ENCODE measurements at regions not wholly inside any gene's neighbourhood (a gene's known extent, or its start where the extent isn't known, plus 50 kb on each side); places are given as distances from the start of the nearest gene placed in this dataset.

DNA sequence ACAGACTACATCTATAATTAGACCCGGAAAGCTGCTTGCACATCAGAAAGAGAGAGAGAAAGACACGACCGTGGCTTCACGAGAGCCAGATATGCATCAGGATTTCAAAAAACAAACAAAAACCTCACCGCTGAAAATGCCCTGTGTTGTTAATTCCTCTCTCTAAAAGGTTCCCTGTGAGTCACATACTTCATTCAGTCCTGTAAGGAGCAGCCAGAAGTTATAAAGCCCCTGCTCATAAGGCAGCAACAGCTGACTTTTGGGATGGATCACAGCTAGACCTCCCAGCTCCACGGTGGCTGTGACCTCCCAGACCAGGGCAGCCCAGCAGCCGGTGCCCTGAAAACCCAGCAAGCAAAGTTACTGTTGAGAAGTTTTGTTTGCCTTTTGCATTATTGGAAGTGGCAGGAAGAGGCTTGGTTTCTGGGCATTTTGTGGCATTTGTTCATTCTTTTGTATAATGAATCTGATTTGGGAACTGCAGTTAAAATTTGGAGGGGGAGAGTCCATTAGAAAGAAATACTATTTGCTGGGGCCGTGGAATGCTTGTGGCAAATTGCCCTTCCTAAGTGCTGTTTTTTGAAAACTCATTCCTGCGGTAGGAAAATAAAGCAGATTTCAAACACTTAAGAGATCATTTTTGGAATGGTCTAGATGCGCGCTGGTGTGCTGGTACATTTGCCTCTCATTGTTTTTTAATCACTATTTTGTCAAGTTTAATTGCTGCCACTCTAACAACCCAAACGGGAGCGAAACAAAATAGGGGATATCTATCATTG, 520.4 kb downstream of the BCOR start:
- no peak for DNase-seq (ENCODE audit: low spot score)
- Histone ChIP-seq H3K27ac (no peak overlapping the region), H3K4me3 (no peak overlapping the region)
- TF ChIP-seq, protein P1, sequence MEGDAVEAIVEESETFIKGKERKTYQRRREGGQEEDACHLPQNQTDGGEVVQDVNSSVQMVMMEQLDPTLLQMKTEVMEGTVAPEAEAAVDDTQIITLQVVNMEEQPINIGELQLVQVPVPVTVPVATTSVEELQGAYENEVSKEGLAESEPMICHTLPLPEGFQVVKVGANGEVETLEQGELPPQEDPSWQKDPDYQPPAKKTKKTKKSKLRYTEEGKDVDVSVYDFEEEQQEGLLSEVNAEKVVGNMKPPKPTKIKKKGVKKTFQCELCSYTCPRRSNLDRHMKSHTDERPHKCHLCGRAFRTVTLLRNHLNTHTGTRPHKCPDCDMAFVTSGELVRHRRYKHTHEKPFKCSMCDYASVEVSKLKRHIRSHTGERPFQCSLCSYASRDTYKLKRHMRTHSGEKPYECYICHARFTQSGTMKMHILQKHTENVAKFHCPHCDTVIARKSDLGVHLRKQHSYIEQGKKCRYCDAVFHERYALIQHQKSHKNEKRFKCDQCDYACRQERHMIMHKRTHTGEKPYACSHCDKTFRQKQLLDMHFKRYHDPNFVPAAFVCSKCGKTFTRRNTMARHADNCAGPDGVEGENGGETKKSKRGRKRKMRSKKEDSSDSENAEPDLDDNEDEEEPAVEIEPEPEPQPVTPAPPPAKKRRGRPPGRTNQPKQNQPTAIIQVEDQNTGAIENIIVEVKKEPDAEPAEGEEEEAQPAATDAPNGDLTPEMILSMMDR (IDR thresholded peaks at IDR 0.05), result no peak

DNA sequence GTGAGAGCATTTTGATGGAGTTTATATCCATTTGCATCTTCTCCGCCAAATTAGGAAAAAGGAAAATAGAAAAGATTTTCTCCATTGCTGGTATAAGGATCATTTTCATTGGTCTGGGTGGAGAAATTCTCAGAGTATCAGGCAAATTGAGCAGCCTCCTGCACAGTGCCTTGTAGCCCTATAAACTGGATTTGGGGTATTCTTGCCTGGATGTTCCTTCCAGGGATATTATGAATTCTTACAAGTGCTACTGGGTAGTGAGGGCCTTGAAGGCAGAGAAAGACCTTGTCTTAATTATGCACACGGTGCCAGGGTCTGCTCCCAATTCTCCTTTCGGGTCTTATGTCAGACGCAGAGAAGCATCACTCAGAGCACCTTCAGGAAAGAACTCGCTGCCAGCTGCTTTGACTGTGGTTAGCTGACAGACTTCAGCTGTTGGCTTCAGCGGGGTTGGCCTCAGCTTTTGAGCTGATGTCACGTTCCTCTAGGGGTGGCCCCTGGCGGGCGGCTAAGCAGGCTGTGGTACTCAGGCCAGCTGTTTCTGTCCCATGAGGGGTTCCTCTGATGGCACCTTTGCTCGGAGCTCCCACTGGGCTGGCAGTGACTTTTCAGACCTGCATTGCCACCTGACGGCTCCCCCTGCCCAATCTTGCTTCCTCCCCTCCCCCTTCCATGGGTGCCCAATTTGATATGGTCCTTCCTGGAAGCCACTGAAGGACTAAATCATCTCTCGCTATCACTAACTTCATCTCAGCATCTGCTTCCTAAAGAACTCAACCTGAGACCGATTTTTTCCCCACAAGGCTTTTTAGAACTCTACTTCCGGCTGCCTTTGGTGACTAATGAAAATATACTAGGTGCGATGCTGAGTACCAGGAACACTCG, 519.5 kb downstream of the BCOR start:
- Histone ChIP-seq H3K27ac (no peak overlapping the region), H3K4me3 (no peak overlapping the region)
- TF ChIP-seq, protein P1 (IDR thresholded peaks at IDR 0.05), result no peak
- no peak for DNase-seq (ENCODE audit: low spot score)

DNA sequence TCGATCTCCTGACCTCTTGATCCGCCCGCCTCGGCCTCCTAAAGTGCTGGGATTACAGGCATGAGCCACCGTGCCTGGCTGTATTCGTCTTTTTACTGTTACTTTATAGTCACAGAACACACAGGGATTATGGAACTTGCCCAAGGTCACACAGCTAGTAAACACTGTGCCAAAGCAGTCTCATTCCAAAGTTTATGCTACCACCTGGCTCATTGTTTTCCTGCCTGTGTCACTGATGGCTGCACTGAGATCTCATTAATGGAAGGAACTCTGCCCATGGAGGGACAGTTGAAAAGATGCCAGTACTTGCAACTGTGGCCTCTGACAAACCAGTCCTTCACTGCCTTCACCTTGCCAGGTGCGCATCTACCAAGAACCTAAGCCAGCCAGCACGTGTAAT, 517.7 kb downstream of the BCOR start:
- Histone ChIP-seq H3K27ac (no peak overlapping the region), H3K4me3 (no peak overlapping the region)
- DNase-seq (ENCODE audit: low spot score), result no peak
- TF ChIP-seq, protein P1 (IDR thresholded peaks at IDR 0.05), result no peak

DNA sequence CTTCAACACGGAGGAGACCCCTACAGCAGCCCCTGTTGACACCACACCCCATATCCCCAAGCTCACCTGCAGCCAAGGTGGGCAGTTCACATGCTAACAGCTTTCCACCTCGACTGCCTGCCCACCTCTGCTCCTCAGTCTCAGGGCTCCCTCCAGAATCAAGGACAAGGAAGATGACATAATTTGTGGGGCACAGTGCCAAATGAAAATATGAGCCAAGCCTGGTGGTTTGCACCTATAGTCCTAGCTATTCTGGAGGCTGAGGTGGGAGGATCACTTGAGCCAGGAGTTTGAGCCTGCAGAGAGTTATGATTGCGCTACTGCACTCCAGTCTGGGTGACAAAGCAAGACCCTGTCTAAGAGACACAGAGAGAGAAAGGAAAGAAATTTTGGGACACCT, 516.3 kb downstream of the BCOR start:
- TF ChIP-seq, protein P1 (IDR thresholded peaks at IDR 0.05), result no peak
- H3K4me3 ChIP-seq, result no peak overlapping the region
- DNase-seq (ENCODE audit: low spot score), result no peak
- H3K27ac ChIP-seq, result no peak overlapping the region

DNA sequence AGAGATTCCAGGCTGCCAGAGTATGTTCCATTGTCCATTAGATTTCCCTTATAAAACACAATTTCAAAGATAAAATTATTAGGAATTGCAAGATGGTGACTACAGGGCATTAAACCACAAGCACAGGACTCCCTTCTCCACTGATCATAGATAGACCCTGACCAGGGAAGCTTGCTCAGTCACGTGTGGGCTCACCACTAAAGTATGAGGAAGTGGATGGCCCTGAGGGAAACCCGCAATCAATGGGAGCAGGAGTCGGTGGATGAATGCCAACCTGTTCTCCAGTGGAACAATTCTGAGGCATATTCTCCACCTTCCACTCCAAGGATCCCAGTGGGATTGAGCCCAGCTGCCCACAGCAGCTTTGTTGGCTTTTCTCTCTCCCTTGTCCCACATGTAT, 515.7 kb downstream of the BCOR start:
- Histone ChIP-seq H3K27ac (no peak overlapping the region), H3K4me3 (no peak overlapping the region)
- TF ChIP-seq, protein P1 (IDR thresholded peaks at IDR 0.05), result no peak
- no peak for DNase-seq (ENCODE audit: low spot score)

DNA sequence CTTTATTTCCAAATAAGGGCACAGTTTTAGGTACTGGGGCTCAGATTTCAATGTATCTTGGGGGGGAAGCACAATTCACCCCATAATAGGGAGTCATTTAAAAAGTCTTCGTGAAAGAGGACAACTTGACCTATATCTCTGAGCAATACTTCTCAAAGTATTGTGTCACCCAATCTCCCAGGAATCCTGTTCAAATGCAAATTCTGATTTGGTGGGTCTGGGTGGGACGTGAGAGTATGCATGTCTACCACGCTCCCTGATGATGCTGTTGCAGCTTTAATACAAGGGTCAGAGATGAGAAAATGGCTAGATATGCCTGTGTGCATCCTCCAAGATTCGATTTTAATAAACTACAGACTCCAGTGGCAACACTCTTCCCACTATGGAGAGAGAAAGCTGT, 514.8 kb downstream of the BCOR start:
- DNase-seq (ENCODE audit: low spot score), result no peak
- Histone ChIP-seq H3K27ac (no peak overlapping the region), H3K4me3 (no peak overlapping the region)
- TF ChIP-seq, protein P1 (IDR thresholded peaks at IDR 0.05), result no peak

All from coronary artery (tissue), 2 donors.